OCI-LY3 (cell line): ENCODE measurements at regions not wholly inside any gene's neighbourhood (a gene's known extent, or its start where the extent isn't known, plus 50 kb on each side); places are given as distances from the start of the nearest gene placed in this dataset.

Experiments used
- H2AFZ ChIP-seq: fragments of 200-600, 300-600 bp; shearing (Covaris generic); 2 replicates; pipeline ENCODE4 v1.6.0; 2014; ENCODE audit warnings: antibody characterized with exemption, low read depth, low read length
- H3K27ac ChIP-seq: fragments of 200-600, 300-600 bp; sonication (generic); 2 replicates; pipeline ENCODE4 v1.5.1; 2014; ENCODE audit warnings: mild to moderate bottlenecking, low read length, moderate library complexity, mixed read lengths
- H3K27me3 ChIP-seq: fragments of 200-600, 300-600 bp; sonication (generic); 2 replicates; pipeline ENCODE4 v1.6.1; 2014; ENCODE audit warnings: low read depth, low read length, mixed read lengths
- H3K36me3 ChIP-seq: fragments of 200-600, 300-600 bp; sonication (generic); replicated peaks from 2 replicates; pipeline ENCODE3; 2014; ENCODE audit warnings: low read depth, low read length, mixed read lengths
- H3K4me1 ChIP-seq: fragments of 300-600, 200-600 bp; sonication (generic); 2 replicates; pipeline ENCODE4 v1.6.1; 2014; ENCODE audit warnings: low read length, mixed read lengths
- H3K4me2 ChIP-seq: fragments of 200-600, 300-600 bp; sonication (generic); 2 replicates; pipeline ENCODE4 v1.6.1; 2014; ENCODE audit warnings: low read length, mixed read lengths
- H3K4me3 ChIP-seq: fragments of 300-600, 200-600 bp; sonication (generic); 2 replicates; pipeline ENCODE4 v1.5.1; 2014; ENCODE audit warnings: antibody characterized with exemption, mild to moderate bottlenecking, low read length, moderate library complexity
- H3K79me2 ChIP-seq: fragments of 300-600, 200-600 bp; shearing (Covaris generic); 2 replicates; pipeline ENCODE4 v1.6.1; 2014; ENCODE audit warnings: mild to moderate bottlenecking, low read length, mixed read lengths
- H3K9ac ChIP-seq: fragments of 300-600, 200-600 bp; shearing (Covaris generic); 2 replicates; pipeline ENCODE4 v1.6.0; 2014; ENCODE audit warnings: mild to moderate bottlenecking, low read length, moderate library complexity
- H3K9me3 ChIP-seq: fragments of 200-600, 300-600 bp; shearing (Covaris generic); 2 replicates; pipeline ENCODE4 v1.6.1; 2014; ENCODE audit warnings: low read length, mixed read lengths; ENCODE audit not compliant: insufficient read depth
- H4K20me1 ChIP-seq: fragments of 200-600, 300-600 bp; sonication (generic); 2 replicates; pipeline ENCODE4 v1.6.1; 2016; ENCODE audit warnings: low read length, mixed read lengths; ENCODE audit not compliant: insufficient read depth
- CTCF ChIP-seq: fragments of 200-600, 300-600 bp; sonication (generic); IDR thresholded peaks from 2 replicates; pipeline ENCODE4 v1.5.1; 2014; ENCODE audit warnings: antibody characterized with exemption, low read length, low read depth
- EZH2phosphoT487 ChIP-seq: fragments of 200-600 bp; shearing (Covaris generic); IDR thresholded peaks from 2 replicates; pipeline ENCODE4 v1.6.1; 2018; ENCODE audit warnings: antibody characterized with exemption, mixed run types, low read depth

- Histone ChIP-seq H3K4me2 (no peak overlapping the region), H3K4me3 (no peak overlapping the region), H3K27ac (no peak overlapping the region), H3K27me3 (no peaks in the 10 kb centered on the region), H2AFZ (no peak overlapping the region), H4K20me1 (no peaks in the 10 kb centered on the region), H3K79me2 (no peaks in the 10 kb centered on the region), H3K9ac (no peak overlapping the region), H3K36me3 (no peaks in the 10 kb centered on the region), H3K4me1 (no peaks in the 10 kb centered on the region), H3K9me3 (no peaks in the 10 kb centered on the region)
- no peak for TF ChIP-seq CTCF
- TF ChIP-seq EZH2phosphoT487: no peak
These were observed 678.6 kb downstream of the BCL11B start for GRCh38 chr14:98593361-98593761.

GRCh38 chr14:98594156-98594555, 677.8 kb downstream of the BCL11B start:
- H3K36me3 ChIP-seq: no peaks in the 10 kb centered on the region

GRCh38 chr14:98598576-98598975, 673.4 kb downstream of the BCL11B start:
- TF ChIP-seq EZH2phosphoT487 (no peak), CTCF (no peak)
- H4K20me1 ChIP-seq: no peaks in the 10 kb centered on the region
- no peak overlapping the region for H3K9ac ChIP-seq
- no peak overlapping the region for H3K27ac ChIP-seq
- H3K27me3 ChIP-seq: no peaks in the 10 kb centered on the region
- no peak overlapping the region for H3K4me2 ChIP-seq
- no peaks in the 10 kb centered on the region for H3K9me3 ChIP-seq
- no peaks in the 10 kb centered on the region for H3K4me1 ChIP-seq
- no peaks in the 10 kb centered on the region for H3K36me3 ChIP-seq
- H2AFZ ChIP-seq: peak overlapping the region; percentile 13; the same call in 1 of the 2 replicates
- H3K4me3 ChIP-seq: no peak overlapping the region
- no peaks in the 10 kb centered on the region for H3K79me2 ChIP-seq

More at GRCh38 chr14:98594156-98594555, 677.8 kb downstream of the BCL11B start:
- Histone ChIP-seq H3K9ac (no peak overlapping the region), H3K4me2 (no peak overlapping the region), H3K79me2 (no peaks in the 10 kb centered on the region), H3K27me3 (no peaks in the 10 kb centered on the region), H3K9me3 (no peaks in the 10 kb centered on the region), H3K4me3 (no peak overlapping the region), H3K27ac (no peak overlapping the region), H2AFZ (no peak overlapping the region), H4K20me1 (no peaks in the 10 kb centered on the region), H3K4me1 (no peaks in the 10 kb centered on the region)
- TF ChIP-seq CTCF: no peak
- no peak for TF ChIP-seq EZH2phosphoT487

- no peaks in the 10 kb centered on the region for H3K79me2 ChIP-seq
- H3K4me3 ChIP-seq: no peak overlapping the region
- H4K20me1 ChIP-seq: no peaks in the 10 kb centered on the region
- H3K27ac ChIP-seq: no peak overlapping the region
- no peaks in the 10 kb centered on the region for H3K9me3 ChIP-seq
- no peaks in the 10 kb centered on the region for H3K4me1 ChIP-seq
- H3K9ac ChIP-seq: no peak overlapping the region
- H3K27me3 ChIP-seq: no peaks in the 10 kb centered on the region
- no peaks in the 10 kb centered on the region for H3K36me3 ChIP-seq
- TF ChIP-seq CTCF (no peak), EZH2phosphoT487 (no peak)
- peak overlapping the region; percentile 13; the same call in 1 of the 2 replicates for H2AFZ ChIP-seq
- H3K4me2 ChIP-seq: no peak overlapping the region
These were observed 672.9 kb downstream of the BCL11B start for GRCh38 chr14:98599082-98599481.
